Loucy (cell line): ENCODE measurements at regions not wholly inside any gene's neighbourhood (a gene's known extent, or its start where the extent isn't known, plus 50 kb on each side); places are given as distances from the start of the nearest gene placed in this dataset.

Experiments used
- CTCF ChIP-seq: fragments of 200-600 bp; sonication (generic); conservative IDR thresholded peaks from 2 replicates; pipeline ENCODE4 v1.5.1; 2014; ENCODE audit warnings: mild to moderate bottlenecking, antibody characterized with exemption, low read length
- EZH2phosphoT487 ChIP-seq: fragments of 200-600 bp; IDR thresholded peaks from 2 replicates; pipeline ENCODE4 v1.6.1; 2018; ENCODE audit warnings: antibody characterized with exemption, mild to moderate bottlenecking, moderate library complexity, borderline replicate concordance

GRCh38 chr14:82180139-82180538, 646.5 kb upstream of the SEL1L start:
- TF ChIP-seq CTCF (no peak), EZH2phosphoT487 (no peak)
